GM10248 (cell line): ENCODE measurements at regions not wholly inside any gene's neighbourhood (a gene's known extent, or its start where the extent isn't known, plus 50 kb on each side); places are given as distances from the start of the nearest gene placed in this dataset.

ENCODE experiments used
- CTCF ChIA-PET: fragments of 300-600 bp; sonication (Branson Sonifier 250); formaldehyde crosslinking; extraction: SDS; loops from one replicate; lab custom pipeline; 2021; ENCODE audit warnings: antibody characterized with exemption; lab: Yijun Ruan, JAX
- POLR2A ChIA-PET: fragments of 350-650 bp; sonication (Branson Sonifier 250); formaldehyde crosslinking; extraction: SDS; loops from one replicate; lab custom pipeline; 2020; ENCODE audit warnings: antibody characterized with exemption; lab: Yijun Ruan, JAX
- DNase-seq: peaks from one replicate; pipeline ENCODE4 v3.0.0; 2012; ENCODE audit errors: extremely low spot score
- CTCF ChIP-seq: IDR thresholded peaks from 2 replicates; pipeline ENCODE4 v1.5.1; 2012; ENCODE audit warnings: mild to moderate bottlenecking, low read depth; ENCODE audit errors: extremely low read depth, missing control alignments, control extremely low read depth

DNA sequence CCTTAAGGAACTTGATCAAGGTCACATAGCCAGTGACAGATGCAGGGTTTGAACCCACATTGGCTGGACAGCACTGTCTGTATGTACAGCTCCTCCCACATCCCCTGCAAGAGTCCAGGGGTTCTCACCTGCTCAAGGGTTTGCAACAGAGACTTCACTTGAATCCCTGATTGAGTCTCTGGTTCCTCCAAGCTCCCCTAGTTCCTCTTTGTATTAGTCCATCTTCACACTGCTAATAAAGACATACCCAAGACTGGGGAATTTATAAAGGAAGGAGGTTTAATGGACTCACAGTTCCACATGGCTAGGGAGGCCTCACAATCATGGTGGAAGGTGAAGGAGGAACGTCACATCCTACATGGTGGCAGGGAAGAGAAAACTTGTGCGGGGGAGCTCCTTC lies 72.8 kb upstream of the CLDN10 start:
- TF ChIP-seq CTCF: no peak
- no peak for DNase-seq
- CTCF ChIA-PET: interaction anchor here (1.1 to 7.3 kb wide), 11 partner anchors 13 to 804 kb away, joined by 3 to 79 read pairs (median 6); no protein-coding TSS in a partner anchor

GRCh38 chr13:95480131-95480545 lies 72.4 kb upstream of the CLDN10 start:
- POLR2A ChIA-PET: no interaction called here
- no peak for TF ChIP-seq CTCF
- peak; percentile 10 for DNase-seq
- CTCF ChIA-PET: interaction anchor here (1.1 to 7.3 kb wide), 11 partner anchors 12 to 805 kb away, joined by 3 to 79 read pairs (median 6); no protein-coding TSS in a partner anchor

More for the DNA sequence above, 72.8 kb upstream of the CLDN10 start:
- POLR2A ChIA-PET: no interaction called here

DNA sequence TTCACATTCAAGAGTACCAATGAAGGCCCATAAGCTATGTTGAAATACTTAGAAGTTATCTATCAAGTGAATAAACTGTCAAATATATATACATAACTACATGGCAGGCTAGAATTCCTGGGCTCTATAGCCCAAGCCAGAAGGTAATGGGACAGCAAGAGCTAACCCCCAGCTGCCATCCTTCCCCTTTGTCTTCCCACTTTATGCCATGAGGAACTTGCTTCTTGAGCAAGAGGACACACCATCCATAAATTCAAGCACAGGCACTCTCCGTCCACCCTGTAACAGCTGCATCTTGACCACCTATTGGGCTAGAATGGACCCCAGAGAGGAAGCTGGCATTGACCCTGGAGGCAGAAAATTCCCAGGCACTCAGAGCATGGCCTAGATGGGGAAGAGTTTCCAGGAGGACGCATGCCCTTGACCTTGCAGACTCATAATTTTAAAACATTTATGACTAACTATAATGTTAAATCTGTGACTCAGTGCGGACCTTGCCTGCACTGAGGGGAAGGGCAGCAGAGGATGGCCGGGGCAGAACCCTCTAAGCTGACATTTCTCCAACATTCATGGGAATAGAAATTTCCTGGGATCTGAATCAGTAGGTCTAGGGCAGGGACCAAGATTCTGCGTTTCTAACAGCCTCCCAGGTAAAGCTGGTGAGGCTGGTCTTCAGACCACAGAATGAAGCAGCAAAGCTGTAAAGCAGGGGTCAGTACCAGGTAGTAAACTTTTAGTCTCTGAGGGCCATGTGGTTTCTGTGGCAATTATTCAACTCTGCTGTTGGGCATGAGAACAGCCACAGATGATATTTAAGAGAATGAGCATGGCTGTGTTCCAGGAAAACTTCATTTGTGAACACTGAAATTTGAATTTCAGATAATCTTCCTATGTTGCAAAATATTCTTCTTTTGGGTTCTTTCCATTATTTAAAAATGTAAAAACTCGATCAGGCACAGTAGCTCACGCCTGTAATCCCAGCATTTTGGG lies 71.4 kb upstream of the CLDN10 start:
- no peak for DNase-seq
- POLR2A ChIA-PET: no interaction called here
- CTCF ChIA-PET: interaction anchor here (1.1 to 7.3 kb wide), 11 partner anchors 11 to 805 kb away, joined by 3 to 79 read pairs (median 6); no protein-coding TSS in a partner anchor
- TF ChIP-seq CTCF: no peak

DNA sequence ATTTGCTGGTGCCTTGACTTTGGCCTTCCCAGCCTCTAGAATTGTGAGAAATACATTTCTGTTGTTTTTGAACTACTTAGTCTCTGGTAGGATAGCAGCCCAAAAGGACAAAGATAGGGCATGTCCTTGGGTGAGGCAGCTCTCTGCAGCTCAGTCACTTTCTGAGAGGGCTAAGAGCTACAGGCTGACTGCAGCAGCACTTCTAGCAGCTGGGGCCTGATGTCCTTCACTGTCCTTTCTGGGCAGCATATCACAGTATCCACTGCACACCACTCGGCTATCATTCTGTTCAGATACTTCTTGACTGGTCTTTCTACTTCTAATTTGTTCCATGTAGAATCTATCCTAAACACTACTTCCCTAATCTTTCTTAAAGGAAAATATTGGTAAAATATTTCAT lies 68.5 kb upstream of the CLDN10 start:
- CTCF ChIA-PET: interaction anchor here (1.1 to 2.0 kb wide), 5 partner anchors 8 to 295 kb away, joined by 3 to 10 read pairs (median 4); no protein-coding TSS in a partner anchor
- POLR2A ChIA-PET: no interaction called here
- TF ChIP-seq CTCF: no peak
- no peak for DNase-seq

GRCh38 chr13:95485045-95485517 lies 67.4 kb upstream of the CLDN10 start:
- ChIA-PET POLR2A (no interaction called here), CTCF (interaction anchor here (1.0 to 1.1 kb wide), 2 partner anchors 9 to 74 kb away, joined by 3 to 4 read pairs; no protein-coding TSS in a partner anchor)
- no peak for DNase-seq
- TF ChIP-seq CTCF: no peak

DNA sequence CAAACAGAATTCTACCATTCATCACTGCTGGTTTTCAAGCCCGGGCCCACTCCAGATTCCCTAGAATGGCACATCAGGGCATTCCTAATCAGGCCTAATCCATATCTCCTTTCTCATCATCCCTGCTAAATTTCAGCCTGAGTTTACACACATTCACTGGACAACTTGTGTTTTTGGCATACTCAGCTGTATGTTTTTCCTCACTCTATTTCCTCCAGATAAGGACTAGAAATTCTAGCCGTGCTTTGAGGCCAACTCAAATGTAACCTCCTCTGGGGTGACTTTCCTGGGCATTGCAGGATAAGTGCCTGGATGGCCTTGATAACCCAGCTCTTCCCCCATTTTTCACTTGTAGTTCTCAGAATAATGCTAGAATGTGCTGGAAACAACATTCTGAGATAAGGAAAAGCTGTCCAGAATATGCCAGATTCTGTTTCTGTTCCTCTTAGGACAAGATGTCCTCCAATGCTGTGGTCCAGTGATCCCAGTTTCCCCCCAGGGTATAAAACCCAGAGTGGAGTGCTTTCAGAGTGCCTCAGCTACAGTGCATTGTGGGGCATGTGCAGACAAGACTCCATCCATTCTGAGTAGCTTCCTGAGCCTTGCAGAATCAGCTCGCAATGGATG lies 66.9 kb upstream of the CLDN10 start:
- no peak for TF ChIP-seq CTCF
- POLR2A ChIA-PET: no interaction called here
- no peak for DNase-seq
- CTCF ChIA-PET: interaction anchor here (1.0 to 1.6 kb wide), 4 partner anchors 9 to 297 kb away, joined by 3 to 5 read pairs (median 4); no protein-coding TSS in a partner anchor
